CD8-positive, alpha-beta memory T cell (primary cell): ENCODE measurements at regions not wholly inside any gene's neighbourhood (a gene's known extent, or its start where the extent isn't known, plus 50 kb on each side); places are given as distances from the start of the nearest gene placed in this dataset.
A peak's percentile ranks its signal among the peaks of the same experiment; 100 is the strongest.

Experiments
- CTCF ChIA-PET: fragments of 350-600 bp; sonication (Branson Sonifier 250); formaldehyde crosslinking; loops from one replicate; lab custom pipeline; 2021; ENCODE audit warnings: antibody characterized with exemption; lab: Charles Lee
- POLR2A ChIA-PET: fragments of 350-600 bp; sonication (Branson Sonifier 250); formaldehyde crosslinking; loops from one replicate; lab custom pipeline; 2021; ENCODE audit warnings: antibody characterized with exemption; lab: Charles Lee
- DNase-seq, 5 donors: peaks; one replicate each; pipeline versions ENCODE4 v3.0.0 to v3.0.0-alpha.2; 2020 to 2022; ENCODE audit warnings: mixed read lengths in 1 of 5
- H3K27ac ChIP-seq: one replicate; pipeline ENCODE4 v1.7.0; 2013; ENCODE audit warnings: low read depth, mild to moderate bottlenecking, low read length, moderate library complexity
- H3K27me3 ChIP-seq: 2 replicates; pipeline ENCODE4 v1.7.0; 2013; ENCODE audit warnings: low read length, mild to moderate bottlenecking; ENCODE audit not compliant: insufficient read depth, poor library complexity, severe bottlenecking
- H3K36me3 ChIP-seq: 2 replicates; pipeline ENCODE4 v1.7.0; 2013; ENCODE audit warnings: mild to moderate bottlenecking, low read length, moderate library complexity; ENCODE audit not compliant: insufficient read depth
- H3K4me1 ChIP-seq: 2 replicates; pipeline ENCODE4 v1.7.0; 2013; ENCODE audit warnings: mild to moderate bottlenecking, low read length, moderate library complexity; ENCODE audit not compliant: insufficient read depth
- H3K4me3 ChIP-seq: 2 replicates; pipeline ENCODE4 v1.7.0; 2013; ENCODE audit warnings: mild to moderate bottlenecking, low read length
- H3K9me3 ChIP-seq: 2 replicates; pipeline ENCODE4 v1.7.0; 2013; ENCODE audit warnings: mild to moderate bottlenecking, low read length
- H3K27ac Mint-ChIP-seq, 8 donors: one replicate each; pipeline ENCODE4 v1.8.0; 2020 to 2021; ENCODE audit warnings: mixed read lengths in 8 of 8, mild to moderate bottlenecking in 6 of 8, inconsistent platforms in 3 of 8, moderate library complexity in 3 of 8
- H3K27me3 Mint-ChIP-seq, 2 donors: one replicate each; pipeline ENCODE4 v1.8.0; 2020 to 2021; ENCODE audit warnings: mixed read lengths in 2 of 2, mild to moderate bottlenecking in 1 of 2, moderate library complexity in 1 of 2
- H3K36me3 Mint-ChIP-seq, 3 donors: one replicate each; pipeline ENCODE4 v1.8.0; 2020 to 2021; ENCODE audit warnings: mixed read lengths in 3 of 3, inconsistent platforms in 1 of 3, mild to moderate bottlenecking in 1 of 3
- H3K4me1 Mint-ChIP-seq, 3 donors: one replicate each; pipeline ENCODE4 v1.8.0; 2020 to 2021; ENCODE audit warnings: mixed read lengths in 3 of 3, inconsistent platforms in 1 of 3, mild to moderate bottlenecking in 1 of 3
- H3K4me3 Mint-ChIP-seq, 7 donors: one replicate each; pipeline ENCODE4 v1.8.0; 2020 to 2021; ENCODE audit warnings: mixed read lengths in 7 of 7, mild to moderate bottlenecking in 6 of 7, moderate library complexity in 4 of 7, inconsistent platforms in 2 of 7
- H3K9me3 Mint-ChIP-seq, 5 donors: one replicate each; pipeline ENCODE4 v1.8.0; 2020 to 2022; ENCODE audit warnings: mixed read lengths in 5 of 5, mild to moderate bottlenecking in 3 of 5, moderate library complexity in 2 of 5, inconsistent platforms in 1 of 5

DNA sequence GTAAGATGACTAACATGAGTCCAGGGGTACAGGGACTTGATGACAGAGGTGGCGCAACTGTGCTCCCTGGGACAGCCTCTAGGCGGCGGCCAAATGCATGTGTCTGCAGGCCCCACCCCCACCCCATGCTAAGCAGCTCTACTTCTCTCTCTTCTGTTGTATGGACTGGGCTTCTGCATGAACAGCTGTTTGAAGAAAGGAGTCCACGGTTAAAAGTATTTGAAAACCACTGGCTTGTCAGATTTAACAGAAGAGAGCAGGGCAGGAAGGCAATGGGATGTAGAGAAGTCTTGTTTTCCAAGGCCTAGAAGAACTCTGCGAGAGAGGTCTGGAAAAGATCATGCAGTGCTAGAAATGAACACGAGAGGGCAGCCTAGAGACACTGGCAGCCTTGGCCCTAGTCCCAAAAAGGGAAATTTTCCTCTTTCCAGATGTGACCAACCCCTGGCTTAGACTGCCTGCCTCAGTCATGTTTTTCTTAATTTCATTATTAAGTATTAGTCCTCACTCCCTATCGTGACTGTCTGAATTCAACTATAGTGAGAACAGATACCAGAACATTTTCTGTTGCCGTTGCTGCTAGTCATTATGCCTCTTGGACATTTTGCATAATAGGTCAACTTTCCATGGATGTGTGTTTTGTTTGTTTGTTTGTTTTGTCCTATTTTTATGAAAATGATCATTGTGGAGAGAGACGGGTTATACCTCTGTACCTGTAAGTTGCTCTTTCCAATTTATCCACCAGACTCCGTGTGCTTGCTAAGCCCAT, 265.0 kb downstream of the ADGRG6 start:
- peaks cover 17 to 35% (median 30%) of the 10 kb centered on the region in 3 donors for H3K4me1 Mint-ChIP-seq
- POLR2A ChIA-PET: interaction anchor here (0.5 kb wide), 1 partner anchor 877 kb away, joined by 4 read pairs; no protein-coding TSS in a partner anchor
- H3K27me3 Mint-ChIP-seq: peaks cover 4 to 6% of the 10 kb centered on the region in 2 donors
- H3K27ac ChIP-seq: no peak overlapping the region
- peak in 4 of 5 donors; percentile 7 to 41 (median 21) for DNase-seq
- no peaks in the 10 kb centered on the region for H3K9me3 ChIP-seq
- no peak overlapping the region for H3K27ac Mint-ChIP-seq
- no peaks in the 10 kb centered on the region for H3K9me3 Mint-ChIP-seq
- H3K4me1 ChIP-seq: peaks cover 53% of the 10 kb centered on the region
- CTCF ChIA-PET: interaction anchor here (0.6 to 1.1 kb wide), 3 partner anchors 335 to 860 kb away, joined by 4 to 6 read pairs (median 4); no protein-coding TSS in a partner anchor
- no peaks in the 10 kb centered on the region for H3K36me3 ChIP-seq
- H3K36me3 Mint-ChIP-seq: no peaks in the 10 kb centered on the region
- no peak overlapping the region for H3K4me3 ChIP-seq
- H3K4me3 Mint-ChIP-seq: no peak overlapping the region
- no peaks in the 10 kb centered on the region for H3K27me3 ChIP-seq

DNA sequence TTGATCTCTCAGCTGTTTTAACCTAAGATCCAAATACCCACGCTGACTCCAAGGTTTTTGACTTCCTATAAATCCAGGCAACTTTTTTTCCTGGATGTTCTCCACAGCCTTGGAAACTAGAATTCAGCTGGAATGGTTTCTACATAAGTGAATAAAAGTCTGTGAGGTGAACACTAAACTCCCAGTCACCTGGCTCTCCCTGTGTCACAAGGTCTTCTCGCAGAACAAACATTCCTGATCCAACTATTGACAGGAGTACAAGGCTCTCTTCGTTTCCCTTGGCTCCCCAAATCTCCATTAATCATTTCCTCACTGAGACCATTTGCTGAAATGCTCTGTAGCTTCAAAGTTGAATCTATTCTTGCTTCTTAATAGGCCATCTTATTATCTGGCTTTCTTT, 265.7 kb downstream of the ADGRG6 start:
- no peaks in the 10 kb centered on the region for H3K9me3 ChIP-seq
- no peaks in the 10 kb centered on the region for H3K36me3 ChIP-seq
- no peak overlapping the region for H3K27ac ChIP-seq
- H3K27me3 ChIP-seq: no peaks in the 10 kb centered on the region
- H3K4me1 ChIP-seq: peaks cover 48% of the 10 kb centered on the region
- peaks cover 17 to 32% (median 26%) of the 10 kb centered on the region in 3 donors for H3K4me1 Mint-ChIP-seq
- ChIA-PET CTCF (interaction anchor here (0.9 to 1.0 kb wide), 2 partner anchors 14 to 385 kb away, joined by 4 read pairs; no protein-coding TSS in a partner anchor), POLR2A (no interaction called here)
- no peak for DNase-seq
- H3K36me3 Mint-ChIP-seq: no peaks in the 10 kb centered on the region
- no peak overlapping the region for H3K27ac Mint-ChIP-seq
- no peak overlapping the region for H3K4me3 ChIP-seq
- H3K9me3 Mint-ChIP-seq: no peaks in the 10 kb centered on the region
- peaks cover 4 to 9% of the 10 kb centered on the region in 2 donors for H3K27me3 Mint-ChIP-seq
- no peak overlapping the region for H3K4me3 Mint-ChIP-seq

DNA sequence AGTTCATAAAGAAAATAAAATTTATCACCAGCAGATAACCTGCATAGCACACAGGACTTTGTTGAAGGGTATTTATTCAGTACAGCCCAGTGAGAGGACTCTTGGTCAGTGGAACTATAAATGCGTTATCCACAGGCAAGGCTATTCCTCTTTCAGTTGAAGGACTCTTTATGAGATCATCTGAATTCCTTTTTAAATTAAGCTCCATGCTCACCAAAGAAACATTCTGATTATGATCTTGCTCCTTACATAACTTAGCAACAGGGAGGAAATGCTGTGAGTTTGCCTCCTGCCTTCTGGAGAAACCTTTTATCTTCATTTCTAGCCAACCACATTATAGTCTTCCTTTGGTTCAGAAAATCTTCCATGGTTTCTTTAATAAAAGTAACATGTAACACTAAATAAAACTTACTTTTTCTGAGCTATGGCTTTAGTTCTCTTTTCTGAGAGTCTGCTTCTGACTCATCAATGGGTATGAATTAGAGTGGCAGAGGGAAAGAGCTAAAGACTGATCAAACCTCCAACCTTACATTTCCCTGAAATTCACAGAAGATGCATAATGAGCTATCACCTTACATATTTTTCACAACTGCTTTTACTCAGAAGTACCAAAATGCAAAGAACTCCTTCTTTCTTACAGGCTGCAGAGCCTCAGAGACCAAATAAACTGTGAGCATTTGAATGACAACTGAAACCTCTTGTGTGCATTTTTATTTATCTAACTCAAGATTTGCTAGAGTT, 267.2 kb downstream of the ADGRG6 start:
- H3K4me1 ChIP-seq: peaks cover 43% of the 10 kb centered on the region
- H3K36me3 ChIP-seq: no peaks in the 10 kb centered on the region
- H3K36me3 Mint-ChIP-seq: peaks cover 0 to 5% (median 0%) of the 10 kb centered on the region in 3 donors
- POLR2A ChIA-PET: no interaction called here
- peaks cover 17 to 32% (median 26%) of the 10 kb centered on the region in 3 donors for H3K4me1 Mint-ChIP-seq
- CTCF ChIA-PET: interaction anchor here (1.0 kb wide), 1 partner anchor 858 kb away, joined by 4 read pairs; no protein-coding TSS in a partner anchor
- DNase-seq: no peak
- peak overlapping the region; percentile 4 for H3K4me3 ChIP-seq
- H3K27ac Mint-ChIP-seq: peak overlapping the region in 1 of 8 donors; percentile 1
- H3K9me3 ChIP-seq: no peaks in the 10 kb centered on the region
- H3K27me3 Mint-ChIP-seq: peaks cover 6 to 10% of the 10 kb centered on the region in 2 donors
- peaks cover 0 to 10% (median 5%) of the 10 kb centered on the region in 5 donors for H3K9me3 Mint-ChIP-seq
- no peak overlapping the region for H3K27ac ChIP-seq
- H3K4me3 Mint-ChIP-seq: peak overlapping the region in 3 of 7 donors; percentile 1 to 13 (median 12)
- no peaks in the 10 kb centered on the region for H3K27me3 ChIP-seq

DNA sequence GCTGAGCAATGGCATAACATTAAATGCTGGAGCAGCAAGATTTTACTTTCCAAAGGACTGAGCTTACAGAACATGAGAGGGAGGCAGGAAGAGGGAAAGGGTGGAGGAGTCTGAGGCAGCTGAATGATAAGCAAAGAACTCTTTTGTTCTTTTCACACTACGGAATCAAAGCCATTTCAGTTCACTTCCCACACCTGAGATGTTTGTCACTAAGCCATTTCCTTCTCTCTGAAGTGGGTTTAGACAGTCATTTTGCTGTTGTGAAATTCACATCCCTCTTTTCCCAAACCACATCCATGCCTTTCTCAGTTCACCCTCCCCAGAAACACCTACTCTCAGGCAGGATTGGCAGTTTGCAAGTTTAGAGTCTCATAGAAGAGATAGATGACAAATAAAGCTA, 267.9 kb downstream of the ADGRG6 start:
- H3K27me3 Mint-ChIP-seq: peaks cover 8 to 13% of the 10 kb centered on the region in 2 donors
- Histone ChIP-seq H3K4me1 (peaks cover 43% of the 10 kb centered on the region), H3K27ac (no peak overlapping the region), H3K9me3 (no peaks in the 10 kb centered on the region), H3K4me3 (peak overlapping the region; percentile 4), H3K36me3 (no peaks in the 10 kb centered on the region), H3K27me3 (no peaks in the 10 kb centered on the region)
- peaks cover 0 to 13% (median 5%) of the 10 kb centered on the region in 5 donors for H3K9me3 Mint-ChIP-seq
- POLR2A ChIA-PET: no interaction called here
- CTCF ChIA-PET: interaction anchor here (1.3 kb wide), 1 partner anchor 857 kb away, joined by 3 read pairs; no protein-coding TSS in a partner anchor
- H3K4me3 Mint-ChIP-seq: peak overlapping the region in 3 of 7 donors; percentile 1 to 13 (median 12)
- H3K4me1 Mint-ChIP-seq: peaks cover 17 to 32% (median 26%) of the 10 kb centered on the region in 3 donors
- peak in 1 of 5 donors; percentile 34 for DNase-seq
- H3K27ac Mint-ChIP-seq: peak overlapping the region in 4 of 8 donors; percentile 1 to 19 (median 9)
- H3K36me3 Mint-ChIP-seq: peaks cover 0 to 5% (median 0%) of the 10 kb centered on the region in 3 donors

DNA sequence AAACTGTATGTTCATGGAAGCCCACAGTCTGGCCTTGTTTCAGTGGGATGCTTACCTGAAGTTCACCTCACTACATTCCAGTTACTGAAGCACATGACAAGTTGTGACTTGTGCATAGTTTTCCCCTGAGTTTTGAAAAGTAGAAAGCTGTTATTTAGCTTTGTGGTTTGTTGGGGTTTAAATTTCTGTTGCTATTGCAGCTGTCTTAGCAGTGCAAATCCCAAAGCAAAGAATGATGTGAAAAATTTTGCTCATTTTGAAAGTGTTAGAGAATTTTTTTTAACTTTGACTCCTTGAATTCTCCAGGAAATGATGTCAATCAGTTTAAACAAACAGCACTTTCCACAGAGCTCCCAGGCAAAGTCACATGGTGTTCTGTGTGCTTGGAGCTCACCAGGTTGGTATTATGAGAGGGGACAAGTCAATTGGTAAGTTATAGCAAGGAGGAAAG, 268.4 kb downstream of the ADGRG6 start:
- H3K36me3 ChIP-seq: no peaks in the 10 kb centered on the region
- POLR2A ChIA-PET: no interaction called here
- CTCF ChIA-PET: interaction anchor here (1.3 kb wide), 1 partner anchor 857 kb away, joined by 3 read pairs; no protein-coding TSS in a partner anchor
- Mint-ChIP-seq H3K4me1 (peaks cover 17 to 32% (median 26%) of the 10 kb centered on the region in 3 donors), H3K27ac (no peak overlapping the region), H3K4me3 (no peak overlapping the region), H3K36me3 (peaks cover 0 to 5% (median 0%) of the 10 kb centered on the region in 3 donors), H3K9me3 (peaks cover 0 to 13% (median 5%) of the 10 kb centered on the region in 5 donors), H3K27me3 (peaks cover 7 to 16% of the 10 kb centered on the region in 2 donors)
- no peak overlapping the region for H3K4me3 ChIP-seq
- H3K9me3 ChIP-seq: no peaks in the 10 kb centered on the region
- H3K27me3 ChIP-seq: no peaks in the 10 kb centered on the region
- no peak overlapping the region for H3K27ac ChIP-seq
- DNase-seq: no peak
- H3K4me1 ChIP-seq: peaks cover 43% of the 10 kb centered on the region

DNA sequence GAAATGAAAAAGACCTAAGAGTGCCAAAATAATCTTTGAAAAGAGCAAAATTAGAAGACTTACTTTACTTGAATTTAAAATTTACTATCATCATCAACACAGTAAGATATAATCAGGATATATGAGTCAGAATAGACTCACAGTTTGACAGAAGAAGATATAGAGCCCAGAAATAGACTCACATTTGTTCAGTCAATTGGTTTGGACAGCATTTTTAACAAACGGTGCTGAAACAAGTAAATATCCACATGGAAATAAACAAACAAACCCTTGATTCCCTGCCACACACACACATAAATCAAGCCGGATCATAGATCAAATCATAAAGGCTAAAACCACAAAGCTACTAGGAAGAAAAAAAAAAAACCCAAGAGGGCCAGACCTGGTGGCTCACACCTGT, 291.1 kb downstream of the ADGRG6 start:
- no peaks in the 10 kb centered on the region for H3K27me3 ChIP-seq
- H3K27ac ChIP-seq: no peak overlapping the region
- H3K4me1 ChIP-seq: no peaks in the 10 kb centered on the region
- Mint-ChIP-seq H3K9me3 (peaks cover 7 to 12% (median 8%) of the 10 kb centered on the region in 5 donors), H3K4me3 (no peak overlapping the region), H3K27me3 (peaks cover 16 to 37% of the 10 kb centered on the region in 2 donors), H3K4me1 (peaks cover 0 to 6% (median 0%) of the 10 kb centered on the region in 3 donors), H3K36me3 (no peaks in the 10 kb centered on the region), H3K27ac (no peak overlapping the region)
- DNase-seq: no peak
- H3K4me3 ChIP-seq: no peak overlapping the region
- CTCF ChIA-PET: no interaction called here
- H3K36me3 ChIP-seq: no peaks in the 10 kb centered on the region
- POLR2A ChIA-PET: no interaction called here
- no peaks in the 10 kb centered on the region for H3K9me3 ChIP-seq

DNA sequence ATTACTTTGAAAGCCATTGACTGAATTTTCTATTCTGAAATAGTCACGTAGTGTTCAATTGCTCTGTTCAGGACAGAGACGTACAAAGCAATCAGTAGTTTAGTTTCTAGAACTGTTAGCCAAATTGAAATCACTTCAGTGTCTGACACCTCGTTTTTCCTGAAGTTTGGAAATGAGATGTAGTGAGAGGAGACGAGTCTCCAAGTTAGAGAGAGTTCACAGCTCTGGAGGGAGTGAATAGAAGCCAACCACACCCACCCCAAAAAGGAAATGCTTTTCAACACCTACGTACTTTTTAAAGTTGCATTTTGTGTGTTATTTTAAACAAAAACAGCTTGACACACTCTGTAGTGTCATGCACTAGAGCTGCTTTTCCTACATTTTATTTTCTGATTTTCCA, 296.0 kb downstream of the ADGRG6 start:
- Mint-ChIP-seq H3K4me3 (no peak overlapping the region), H3K9me3 (peaks cover 0 to 7% (median 0%) of the 10 kb centered on the region in 5 donors), H3K36me3 (peaks cover 0 to 5% (median 0%) of the 10 kb centered on the region in 3 donors), H3K4me1 (peaks cover 0 to 11% (median 0%) of the 10 kb centered on the region in 3 donors), H3K27me3 (peaks cover 8 to 44% of the 10 kb centered on the region in 2 donors), H3K27ac (no peak overlapping the region)
- ChIA-PET POLR2A (no interaction called here), CTCF (no interaction called here)
- Histone ChIP-seq H3K36me3 (no peaks in the 10 kb centered on the region), H3K9me3 (no peaks in the 10 kb centered on the region), H3K27ac (no peak overlapping the region), H3K27me3 (no peaks in the 10 kb centered on the region), H3K4me1 (no peaks in the 10 kb centered on the region), H3K4me3 (no peak overlapping the region)
- no peak for DNase-seq
